ENCODE measurements at regions not wholly inside any gene's neighbourhood (a gene's known extent, or its start where the extent isn't known, plus 50 kb on each side); places are given as distances from the start of the nearest gene placed in this dataset.
A peak's percentile ranks its signal among the peaks of the same experiment; 100 is the strongest.

DNA sequence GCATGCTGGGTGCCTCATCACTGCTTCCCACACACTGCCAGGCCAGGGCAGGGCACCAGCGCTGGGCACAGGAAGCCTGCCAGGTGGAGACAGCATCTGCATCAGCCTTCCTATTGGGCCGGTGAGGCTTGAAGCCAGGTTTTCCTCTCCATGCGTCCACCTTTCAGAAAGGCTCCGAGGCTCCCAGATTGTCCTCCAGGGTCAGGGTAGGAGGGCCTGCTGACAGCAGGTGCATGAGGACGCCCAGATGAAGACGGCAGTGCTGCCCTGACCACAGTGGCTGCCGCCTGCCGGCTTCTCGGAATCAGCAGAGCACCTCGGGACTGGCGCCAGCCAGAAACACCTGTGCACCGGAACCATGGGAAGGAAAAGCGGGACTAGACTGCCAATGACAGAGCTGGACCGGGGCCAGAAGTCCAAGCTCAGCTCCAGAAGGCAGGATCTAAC is 170.5 kb upstream of the CST7 start:
- H3K27me3 Mint-ChIP-seq (ENCODE audit: low read depth in 3 of 3): peaks cover 8 to 21% (median 18%) of the 10 kb centered on the region in 3 donors

DNA sequence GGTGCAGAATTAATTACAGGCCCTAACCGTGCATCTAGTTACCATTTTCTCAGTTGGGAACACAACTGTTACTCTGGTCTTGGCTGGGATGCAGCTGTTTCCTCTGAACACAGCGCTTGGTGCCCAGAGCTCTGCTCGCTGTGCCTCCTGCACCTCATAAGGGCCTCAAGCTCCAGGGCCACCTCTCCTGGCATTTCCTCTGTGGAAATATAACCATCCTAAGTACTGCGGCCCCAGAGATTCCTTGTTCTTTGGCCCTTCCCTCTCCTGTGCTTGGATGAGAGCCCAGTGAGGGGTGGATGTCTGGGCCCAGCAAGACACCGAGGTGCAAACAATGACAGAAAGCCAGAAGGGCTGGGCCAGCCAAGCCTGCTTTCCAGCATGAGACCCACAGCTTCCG is 169.9 kb upstream of the CST7 start:
- Histone ChIP-seq H2AFZ (ENCODE audit: insufficient read depth, low read depth, low read length, poor library complexity, severe bottlenecking) (no peak overlapping the region), H3K9ac (ENCODE audit: insufficient read depth, low read length, poor library complexity, severe bottlenecking) (no peak overlapping the region), H3K79me2 (ENCODE audit: insufficient read depth, low read length) (no peaks in the 10 kb centered on the region), H3K27me3 (ENCODE audit: control insufficient read depth in 2 of 2, insufficient read depth in 2 of 2, low read length in 2 of 2) (peaks cover 0 to 7% of the 10 kb centered on the region in 2 donors), H3K27ac (ENCODE audit: low read depth in 1 of 2, low read length in 2 of 2) (no peak overlapping the region), H3K9me3 (replicated peaks in 1 of 2; ENCODE audit: control insufficient read depth in 1 of 2, insufficient read depth in 1 of 2, low read length in 2 of 2) (peaks cover 0 to 3% of the 10 kb centered on the region in 2 donors), H4K20me1 (ENCODE audit: insufficient read depth, low read length) (no peaks in the 10 kb centered on the region), H3K4me2 (replicated peaks; ENCODE audit: extremely low read depth, low read length, poor library complexity, severe bottlenecking) (no peak overlapping the region), H3K4me1 (ENCODE audit: control insufficient read depth in 1 of 2, insufficient read depth in 2 of 2, low read length in 2 of 2) (no peaks in the 10 kb centered on the region), H3K36me3 (replicated peaks in 1 of 2; ENCODE audit: control insufficient read depth in 1 of 2, insufficient read depth in 2 of 2, low read length in 2 of 2) (no peaks in the 10 kb centered on the region), H3K4me3 (replicated peaks in 1 of 3; ENCODE audit: low read depth in 2 of 3, low read length in 3 of 3) (no peak overlapping the region)
- Mint-ChIP-seq H3K27me3 (ENCODE audit: low read depth in 3 of 3) (peaks cover 8 to 21% (median 18%) of the 10 kb centered on the region in 3 donors), H3K9me3 (peaks cover 7 to 16% (median 9%) of the 10 kb centered on the region in 7 donors), H3K4me1 (no peaks in the 10 kb centered on the region), H3K36me3 (no peaks in the 10 kb centered on the region), H3K27ac (no peak overlapping the region), H3K4me3 (no peak overlapping the region)
- intact Hi-C loops (cut with micrococcal nuclease): no loop called here
- DNase-seq: no peak
- TF ChIP-seq, protein P1, sequence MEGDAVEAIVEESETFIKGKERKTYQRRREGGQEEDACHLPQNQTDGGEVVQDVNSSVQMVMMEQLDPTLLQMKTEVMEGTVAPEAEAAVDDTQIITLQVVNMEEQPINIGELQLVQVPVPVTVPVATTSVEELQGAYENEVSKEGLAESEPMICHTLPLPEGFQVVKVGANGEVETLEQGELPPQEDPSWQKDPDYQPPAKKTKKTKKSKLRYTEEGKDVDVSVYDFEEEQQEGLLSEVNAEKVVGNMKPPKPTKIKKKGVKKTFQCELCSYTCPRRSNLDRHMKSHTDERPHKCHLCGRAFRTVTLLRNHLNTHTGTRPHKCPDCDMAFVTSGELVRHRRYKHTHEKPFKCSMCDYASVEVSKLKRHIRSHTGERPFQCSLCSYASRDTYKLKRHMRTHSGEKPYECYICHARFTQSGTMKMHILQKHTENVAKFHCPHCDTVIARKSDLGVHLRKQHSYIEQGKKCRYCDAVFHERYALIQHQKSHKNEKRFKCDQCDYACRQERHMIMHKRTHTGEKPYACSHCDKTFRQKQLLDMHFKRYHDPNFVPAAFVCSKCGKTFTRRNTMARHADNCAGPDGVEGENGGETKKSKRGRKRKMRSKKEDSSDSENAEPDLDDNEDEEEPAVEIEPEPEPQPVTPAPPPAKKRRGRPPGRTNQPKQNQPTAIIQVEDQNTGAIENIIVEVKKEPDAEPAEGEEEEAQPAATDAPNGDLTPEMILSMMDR (IDR thresholded peaks at IDR 0.05): no peak
- 0% methylated on average over 3 of the region's 6 CpGs for WGBS (ENCODE audit: insufficient coverage)

More for the DNA sequence above, 170.5 kb upstream of the CST7 start:
- Histone ChIP-seq H3K79me2 (ENCODE audit: insufficient read depth, low read length) (no peaks in the 10 kb centered on the region), H3K4me3 (replicated peaks in 1 of 3; ENCODE audit: low read depth in 2 of 3, low read length in 3 of 3) (no peak overlapping the region), H3K9ac (ENCODE audit: insufficient read depth, low read length, poor library complexity, severe bottlenecking) (no peak overlapping the region), H4K20me1 (ENCODE audit: insufficient read depth, low read length) (no peaks in the 10 kb centered on the region), H3K4me2 (replicated peaks; ENCODE audit: extremely low read depth, low read length, poor library complexity, severe bottlenecking) (no peak overlapping the region), H3K27me3 (ENCODE audit: control insufficient read depth in 2 of 2, insufficient read depth in 2 of 2, low read length in 2 of 2) (peaks cover 0 to 7% of the 10 kb centered on the region in 2 donors), H2AFZ (ENCODE audit: insufficient read depth, low read depth, low read length, poor library complexity, severe bottlenecking) (no peak overlapping the region), H3K27ac (ENCODE audit: low read depth in 1 of 2, low read length in 2 of 2) (no peak overlapping the region), H3K4me1 (ENCODE audit: control insufficient read depth in 1 of 2, insufficient read depth in 2 of 2, low read length in 2 of 2) (no peaks in the 10 kb centered on the region), H3K36me3 (replicated peaks in 1 of 2; ENCODE audit: control insufficient read depth in 1 of 2, insufficient read depth in 2 of 2, low read length in 2 of 2) (no peaks in the 10 kb centered on the region), H3K9me3 (replicated peaks in 1 of 2; ENCODE audit: control insufficient read depth in 1 of 2, insufficient read depth in 1 of 2, low read length in 2 of 2) (peaks cover 0 to 3% of the 10 kb centered on the region in 2 donors)
- TF ChIP-seq, protein P1 (IDR thresholded peaks at IDR 0.05): no peak
- Mint-ChIP-seq H3K4me1 (no peaks in the 10 kb centered on the region), H3K27ac (peak overlapping the region in 1 of 7 donors; percentile 55), H3K4me3 (no peak overlapping the region), H3K9me3 (peaks cover 7 to 16% (median 9%) of the 10 kb centered on the region in 7 donors), H3K36me3 (no peaks in the 10 kb centered on the region)
- no peak for DNase-seq
- WGBS (ENCODE audit: insufficient coverage): 3% methylated on average over 14 of the region's 14 CpGs
- intact Hi-C loops (cut with micrococcal nuclease): no loop called here

All from CD14-positive monocyte (primary cell).